GM12878 (cell line): ENCODE measurements at regions not wholly inside any gene's neighbourhood (a gene's known extent, or its start where the extent isn't known, plus 50 kb on each side); places are given as distances from the start of the nearest gene placed in this dataset.

ENCODE experiments used
- HCFC1 ChIP-seq: fragments of 150-350 bp; IDR thresholded peaks from 2 replicates; pipeline ENCODE4 v1.6.1; 2014; ENCODE audit warnings: low read length
- MXI1 ChIP-seq: fragments of 150-350 bp; IDR thresholded peaks from 2 replicates; pipeline ENCODE4 v1.6.1; 2011; ENCODE audit warnings: low read depth, mild to moderate bottlenecking, inconsistent platforms, low read length, improper control_type of control experiment
- POLR2AphosphoS2 ChIP-seq: IDR thresholded peaks from 2 replicates; pipeline ENCODE4 v1.6.1; 2011; ENCODE audit warnings: low read depth, mild to moderate bottlenecking, low read length, improper control_type of control experiment, moderate library complexity
- SIN3A ChIP-seq: IDR thresholded peaks from 2 replicates; pipeline ENCODE4 v1.6.1; 2012; ENCODE audit warnings: low read depth, low read length, improper control_type of control experiment
- SP1 ChIP-seq: IDR thresholded peaks from one replicate; pipeline ENCODE4 v1.6.1; 2011; ENCODE audit warnings: low read depth, low read length
- SRF ChIP-seq, 2 experiments: IDR thresholded peaks; 2 replicates each; pipeline ENCODE4 v1.6.1; 2011; ENCODE audit warnings: low read depth in 2 of 2, low read length in 2 of 2, mild to moderate bottlenecking in 1 of 2, moderate library complexity in 1 of 2
- TF ChIP-seq, protein P1 (sequence below): fragments of 450-650 bp; IDR thresholded peaks from 2 replicates; pipeline ENCODE4 v1.6.1; 2018; ENCODE audit warnings: borderline replicate concordance, mild to moderate bottlenecking; ENCODE audit not compliant: partially characterized antibody
- TF ChIP-seq, protein P2 (sequence below), 3 experiments: IDR thresholded peaks in 2 of 3; conservative IDR thresholded peaks in 1 of 3; 2 replicates each; pipeline ENCODE4 v1.5.1; 2011; ENCODE audit warnings: low read depth in 3 of 3, low read length in 3 of 3, mild to moderate bottlenecking in 3 of 3, control low read depth in 2 of 3, moderate library complexity in 2 of 3, inconsistent platforms in 1 of 3, mixed read lengths in 1 of 3; ENCODE audit not compliant: control insufficient read depth in 2 of 3, insufficient read depth in 1 of 3; ENCODE audit errors: extremely low read depth in 1 of 3

DNA sequence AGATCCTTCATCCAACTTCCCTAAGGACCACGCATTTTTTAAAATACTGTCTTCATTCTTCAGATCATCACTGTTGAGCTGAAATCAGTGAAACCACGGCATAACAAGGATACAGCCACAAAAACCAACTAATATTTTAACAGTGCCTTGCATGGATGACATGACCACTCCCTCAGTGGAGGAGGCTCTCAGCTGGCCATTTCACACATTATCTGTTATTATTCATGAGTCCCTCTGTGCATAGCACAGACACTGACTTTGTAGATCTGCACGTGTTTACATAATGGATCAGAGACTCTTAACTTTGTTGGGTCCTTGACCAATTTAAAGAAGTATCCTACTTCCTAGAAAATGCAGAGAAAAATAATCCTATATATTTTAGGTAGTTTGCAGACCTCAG lies 104.8 kb upstream of the NUDT7 start:
- no peak for TF ChIP-seq MXI1
- no peak for TF ChIP-seq SRF (IDR thresholded peaks at IDR 0.05; ENCODE audit: low read depth in 2 of 2, low read length in 2 of 2)
- TF ChIP-seq, protein P1, sequence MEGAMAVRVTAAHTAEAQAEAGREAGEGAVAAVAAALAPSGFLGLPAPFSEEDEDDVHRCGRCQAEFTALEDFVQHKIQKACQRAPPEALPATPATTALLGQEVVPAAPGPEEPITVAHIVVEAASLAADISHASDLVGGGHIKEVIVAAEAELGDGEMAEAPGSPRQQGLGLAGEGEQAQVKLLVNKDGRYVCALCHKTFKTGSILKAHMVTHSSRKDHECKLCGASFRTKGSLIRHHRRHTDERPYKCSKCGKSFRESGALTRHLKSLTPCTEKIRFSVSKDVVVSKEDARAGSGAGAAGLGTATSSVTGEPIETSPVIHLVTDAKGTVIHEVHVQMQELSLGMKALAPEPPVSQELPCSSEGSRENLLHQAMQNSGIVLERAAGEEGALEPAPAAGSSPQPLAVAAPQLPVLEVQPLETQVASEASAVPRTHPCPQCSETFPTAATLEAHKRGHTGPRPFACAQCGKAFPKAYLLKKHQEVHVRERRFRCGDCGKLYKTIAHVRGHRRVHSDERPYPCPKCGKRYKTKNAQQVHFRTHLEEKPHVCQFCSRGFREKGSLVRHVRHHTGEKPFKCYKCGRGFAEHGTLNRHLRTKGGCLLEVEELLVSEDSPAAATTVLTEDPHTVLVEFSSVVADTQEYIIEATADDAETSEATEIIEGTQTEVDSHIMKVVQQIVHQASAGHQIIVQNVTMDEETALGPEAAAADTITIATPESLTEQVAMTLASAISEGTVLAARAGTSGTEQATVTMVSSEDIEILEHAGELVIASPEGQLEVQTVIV, result no peak
- TF ChIP-seq SIN3A, result no peak
- TF ChIP-seq, protein P2, sequence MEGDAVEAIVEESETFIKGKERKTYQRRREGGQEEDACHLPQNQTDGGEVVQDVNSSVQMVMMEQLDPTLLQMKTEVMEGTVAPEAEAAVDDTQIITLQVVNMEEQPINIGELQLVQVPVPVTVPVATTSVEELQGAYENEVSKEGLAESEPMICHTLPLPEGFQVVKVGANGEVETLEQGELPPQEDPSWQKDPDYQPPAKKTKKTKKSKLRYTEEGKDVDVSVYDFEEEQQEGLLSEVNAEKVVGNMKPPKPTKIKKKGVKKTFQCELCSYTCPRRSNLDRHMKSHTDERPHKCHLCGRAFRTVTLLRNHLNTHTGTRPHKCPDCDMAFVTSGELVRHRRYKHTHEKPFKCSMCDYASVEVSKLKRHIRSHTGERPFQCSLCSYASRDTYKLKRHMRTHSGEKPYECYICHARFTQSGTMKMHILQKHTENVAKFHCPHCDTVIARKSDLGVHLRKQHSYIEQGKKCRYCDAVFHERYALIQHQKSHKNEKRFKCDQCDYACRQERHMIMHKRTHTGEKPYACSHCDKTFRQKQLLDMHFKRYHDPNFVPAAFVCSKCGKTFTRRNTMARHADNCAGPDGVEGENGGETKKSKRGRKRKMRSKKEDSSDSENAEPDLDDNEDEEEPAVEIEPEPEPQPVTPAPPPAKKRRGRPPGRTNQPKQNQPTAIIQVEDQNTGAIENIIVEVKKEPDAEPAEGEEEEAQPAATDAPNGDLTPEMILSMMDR (IDR thresholded peaks at IDR 0.05 in 2 of 3, conservative IDR thresholded peaks at IDR 0.05 in 1 of 3; ENCODE audit: control insufficient read depth in 2 of 3, extremely low read depth in 1 of 3, insufficient read depth in 1 of 3, low read depth in 3 of 3, low read length in 3 of 3), result no peak
- no peak for TF ChIP-seq POLR2AphosphoS2
- no peak for TF ChIP-seq HCFC1
- TF ChIP-seq SP1, result no peak
